ENCODE measurements at regions not wholly inside any gene's neighbourhood (a gene's known extent, or its start where the extent isn't known, plus 50 kb on each side); places are given as distances from the start of the nearest gene placed in this dataset.

- TF ChIP-seq CTCF (IDR thresholded peaks at IDR 0.05) (no peak), POLR2A (IDR thresholded peaks at IDR 0.05) (no peak)
Measured at GRCh38 chr6:11485271-11485670, 52.3 kb upstream of the TMEM170B start.
